ENCODE measurements at regions not wholly inside any gene's neighbourhood (a gene's known extent, or its start where the extent isn't known, plus 50 kb on each side); places are given as distances from the start of the nearest gene placed in this dataset.

- TF ChIP-seq CTCF (IDR thresholded peaks at IDR 0.05; ENCODE audit: insufficient read depth, low read length) (no peak), REST (IDR thresholded peaks at IDR 0.05; ENCODE audit: insufficient replicate concordance, low read depth) (no peak)
These were observed 165.7 kb downstream of the BMP4 start for GRCh38 chr14:53790731-53791500.

Measured in HL-60 (cell line).